WTC11 (cell line): ENCODE measurements at regions not wholly inside any gene's neighbourhood (a gene's known extent, or its start where the extent isn't known, plus 50 kb on each side); places are given as distances from the start of the nearest gene placed in this dataset.

Experiments used
- ATAC-seq: fragments of 200-7000 bp; cut with Tn5 transposase; 2 replicates; pipeline ENCODE4 v1.10.0; 2021; ENCODE audit warnings: mild to moderate bottlenecking, moderate library complexity
- CTCF ChIA-PET: fragments of 300-600 bp; sonication (Branson Sonifier 250); formaldehyde crosslinking; loops from one replicate; lab custom pipeline; 2021; ENCODE audit warnings: antibody characterized with exemption; lab: Charles Lee
- POLR2A ChIA-PET: fragments of 350-600 bp; sonication (Branson Sonifier 250); formaldehyde crosslinking; loops from one replicate; lab custom pipeline; 2021; ENCODE audit warnings: antibody characterized with exemption; lab: Charles Lee
- DNase-seq: peaks from one replicate; pipeline ENCODE4 v3.0.0; 2021; ENCODE audit warnings: low spot score
- H3K27ac Mint-ChIP-seq: 2 replicates; pipeline ENCODE4 v1.8.0; 2021; ENCODE audit warnings: mixed read lengths
- H3K27me3 Mint-ChIP-seq: 2 replicates; pipeline ENCODE4 v1.8.0; 2021; ENCODE audit warnings: low read depth, mild to moderate bottlenecking, moderate library complexity, mixed read lengths
- H3K36me3 Mint-ChIP-seq: 2 replicates; pipeline ENCODE4 v1.8.0; 2021; ENCODE audit warnings: mixed read lengths
- H3K4me1 Mint-ChIP-seq: 2 replicates; pipeline ENCODE4 v1.8.0; 2022; ENCODE audit warnings: mixed read lengths
- H3K4me3 Mint-ChIP-seq: 2 replicates; pipeline ENCODE4 v1.8.0; 2021; ENCODE audit warnings: mild to moderate bottlenecking, moderate library complexity, mixed read lengths
- H3K9me3 Mint-ChIP-seq: 2 replicates; pipeline ENCODE4 v1.8.0; 2021; ENCODE audit warnings: mixed read lengths
- AR ChIP-seq: fragments of 250-450 bp; sonication (Bioruptor Pico); IDR thresholded peaks from 2 replicates; pipeline ENCODE4 v1.9.0; 2021; ENCODE audit warnings: mild to moderate bottlenecking
- ATF1 ChIP-seq: sonication (generic); formaldehyde crosslinking; IDR thresholded peaks from 2 replicates; pipeline ENCODE4 v1.8.1; 2023; ENCODE audit warnings: mild to moderate bottlenecking, moderate library complexity, missing genetic modification reagents
- CREM ChIP-seq: sonication (generic); formaldehyde crosslinking; IDR thresholded peaks from 2 replicates; pipeline ENCODE4 v1.8.1; 2022; ENCODE audit warnings: mild to moderate bottlenecking, missing genetic modification reagents, moderate library complexity
- E2F5 ChIP-seq: sonication (generic); formaldehyde crosslinking; IDR thresholded peaks from 2 replicates; pipeline ENCODE4 v1.8.1; 2022; ENCODE audit warnings: mild to moderate bottlenecking, moderate library complexity, missing genetic modification reagents
- HMGXB4 ChIP-seq: sonication (generic); formaldehyde crosslinking; IDR thresholded peaks from 2 replicates; pipeline ENCODE4 v1.8.1; 2023; ENCODE audit warnings: mild to moderate bottlenecking, moderate library complexity, missing genetic modification reagents
- IRF2 ChIP-seq: sonication (generic); formaldehyde crosslinking; IDR thresholded peaks from 2 replicates; pipeline ENCODE4 v1.8.0; 2022; ENCODE audit warnings: low read depth, missing genetic modification reagents, borderline replicate concordance
- JAZF1 ChIP-seq: fragments of 250-450 bp; sonication (Bioruptor Pico); IDR thresholded peaks from 2 replicates; pipeline ENCODE4 v1.9.0; 2021; ENCODE audit warnings: moderate library complexity, mild to moderate bottlenecking, inconsistent platforms
- JUN ChIP-seq: sonication (generic); formaldehyde crosslinking; IDR thresholded peaks from 2 replicates; pipeline ENCODE4 v1.8.0; 2023; ENCODE audit warnings: mild to moderate bottlenecking, missing genetic modification reagents
- KAT7 ChIP-seq: sonication (generic); formaldehyde crosslinking; IDR thresholded peaks from 2 replicates; pipeline ENCODE4 v1.8.1; 2023; ENCODE audit warnings: missing genetic modification reagents, mild to moderate bottlenecking, borderline replicate concordance
- MYBL2 ChIP-seq: sonication (generic); formaldehyde crosslinking; IDR thresholded peaks from 2 replicates; pipeline ENCODE4 v1.8.1; 2023; ENCODE audit warnings: mild to moderate bottlenecking, moderate library complexity, missing genetic modification reagents
- NFATC4 ChIP-seq: fragments of 250-450 bp; sonication (Bioruptor Pico); IDR thresholded peaks from 2 replicates; pipeline ENCODE4 v1.9.0; 2021; ENCODE audit warnings: mild to moderate bottlenecking
- NR2C2 ChIP-seq: sonication (generic); formaldehyde crosslinking; IDR thresholded peaks from 2 replicates; pipeline ENCODE4 v1.8.0; 2022; ENCODE audit warnings: mild to moderate bottlenecking, missing genetic modification reagents
- NR3C1 ChIP-seq: sonication (generic); formaldehyde crosslinking; conservative IDR thresholded peaks from 2 replicates; pipeline ENCODE4 v1.8.1; 2023; ENCODE audit warnings: low read depth, mild to moderate bottlenecking, missing genetic modification reagents
- RORB ChIP-seq: fragments of 250-450 bp; sonication (Bioruptor Pico); IDR thresholded peaks from 2 replicates; pipeline ENCODE4 v1.9.0; 2021; ENCODE audit warnings: mild to moderate bottlenecking
- TEAD4 ChIP-seq: sonication (generic); formaldehyde crosslinking; IDR thresholded peaks from 2 replicates; pipeline ENCODE4 v1.8.0; 2022; ENCODE audit warnings: mild to moderate bottlenecking, missing genetic modification reagents
- ZNF121 ChIP-seq: sonication (generic); formaldehyde crosslinking; IDR thresholded peaks from 2 replicates; pipeline ENCODE4 v1.8.0; 2023; ENCODE audit warnings: missing genetic modification reagents
- ZNF232 ChIP-seq: sonication (generic); formaldehyde crosslinking; IDR thresholded peaks from 2 replicates; pipeline ENCODE4 v1.8.0; 2022; ENCODE audit warnings: mild to moderate bottlenecking, missing genetic modification reagents
- ZNF671 ChIP-seq: fragments of 250-450 bp; sonication (Bioruptor Pico); IDR thresholded peaks from 2 replicates; pipeline ENCODE4 v1.8.0; 2021; ENCODE audit warnings: mild to moderate bottlenecking
- TF ChIP-seq, protein P1 (sequence below): sonication (generic); formaldehyde crosslinking; IDR thresholded peaks from 2 replicates; pipeline ENCODE4 v1.8.1; 2022; ENCODE audit warnings: low read depth, mild to moderate bottlenecking, moderate library complexity, missing genetic modification reagents, borderline replicate concordance
- TF ChIP-seq, protein P2 (sequence below): sonication (generic); formaldehyde crosslinking; IDR thresholded peaks from 2 replicates; pipeline ENCODE4 v1.8.0; 2022; ENCODE audit warnings: mild to moderate bottlenecking, missing genetic modification reagents
- TF ChIP-seq, protein P3 (sequence below): fragments of 250-450 bp; sonication (Bioruptor Pico); IDR thresholded peaks from 2 replicates; pipeline ENCODE4 v1.8.0; 2021; ENCODE audit warnings: mild to moderate bottlenecking
- TF ChIP-seq, protein P4 (sequence below): sonication (generic); formaldehyde crosslinking; IDR thresholded peaks from 2 replicates; pipeline ENCODE4 v1.8.1; 2022; ENCODE audit warnings: missing genetic modification reagents, borderline replicate concordance

- no peak overlapping the region for H3K27ac Mint-ChIP-seq
- no peaks in the 10 kb centered on the region; the same call in 1 of the 2 replicates for H3K27me3 Mint-ChIP-seq
- TF ChIP-seq ATF1 (CRISPR knock-in tag) (no peak), JAZF1 (CRISPR knock-in tag) (no peak), NR2C2 (CRISPR knock-in tag) (no peak), KAT7 (no peak), NFATC4 (CRISPR knock-in tag) (no peak), AR (CRISPR knock-in tag) (no peak), ZNF671 (CRISPR knock-in tag) (no peak), IRF2 (no peak), E2F5 (no peak), MYBL2 (CRISPR knock-in tag) (no peak), RORB (CRISPR knock-in tag) (no peak)
- TF ChIP-seq, protein P1, sequence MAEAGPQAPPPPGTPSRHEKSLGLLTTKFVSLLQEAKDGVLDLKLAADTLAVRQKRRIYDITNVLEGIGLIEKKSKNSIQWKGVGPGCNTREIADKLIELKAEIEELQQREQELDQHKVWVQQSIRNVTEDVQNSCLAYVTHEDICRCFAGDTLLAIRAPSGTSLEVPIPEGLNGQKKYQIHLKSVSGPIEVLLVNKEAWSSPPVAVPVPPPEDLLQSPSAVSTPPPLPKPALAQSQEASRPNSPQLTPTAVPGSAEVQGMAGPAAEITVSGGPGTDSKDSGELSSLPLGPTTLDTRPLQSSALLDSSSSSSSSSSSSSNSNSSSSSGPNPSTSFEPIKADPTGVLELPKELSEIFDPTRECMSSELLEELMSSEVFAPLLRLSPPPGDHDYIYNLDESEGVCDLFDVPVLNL (CRISPR knock-in tag), result no peak
- TF ChIP-seq, protein P2, sequence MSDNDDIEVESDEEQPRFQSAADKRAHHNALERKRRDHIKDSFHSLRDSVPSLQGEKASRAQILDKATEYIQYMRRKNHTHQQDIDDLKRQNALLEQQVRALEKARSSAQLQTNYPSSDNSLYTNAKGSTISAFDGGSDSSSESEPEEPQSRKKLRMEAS (CRISPR knock-in tag), result no peak
- H3K4me3 Mint-ChIP-seq, result no peak overlapping the region
- H3K4me1 Mint-ChIP-seq, result peaks cover 36% of the 10 kb centered on the region
- DNase-seq (no peak), ATAC-seq (no peak)
- H3K36me3 Mint-ChIP-seq, result no peaks in the 10 kb centered on the region
- ChIA-PET POLR2A (no interaction called here), CTCF (interaction anchor here (0.8 to 4.1 kb wide), 16 partner anchors 15 to 414 kb away, joined by 3 to 34 read pairs (median 4); partner anchors contain the start of gene ALDH4A1)
- H3K9me3 Mint-ChIP-seq, result no peaks in the 10 kb centered on the region
These were observed 54.7 kb upstream of the IFFO2 start for GRCh38 chr1:19010995-19011844.

DNA sequence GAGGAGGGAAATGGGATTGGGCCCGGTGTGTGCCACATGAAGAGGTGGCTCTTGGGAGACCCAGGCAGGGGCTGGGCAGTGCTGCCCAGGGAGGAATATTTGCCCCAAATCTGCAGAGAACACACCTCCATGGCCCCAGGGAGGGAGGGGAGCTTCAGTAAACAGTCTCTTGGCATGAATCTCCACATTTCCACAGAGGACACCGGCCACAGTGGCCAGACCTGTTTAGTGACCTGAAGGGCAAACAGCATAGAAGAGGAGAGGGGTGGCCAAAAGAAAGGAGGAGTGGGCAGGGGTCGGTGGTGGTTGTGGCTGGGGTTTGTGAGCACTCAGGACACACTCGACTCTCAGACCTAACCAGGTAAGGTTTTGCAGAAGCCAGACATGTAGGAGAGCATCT lies 54.0 kb upstream of the IFFO2 start:
- CTCF ChIA-PET, result interaction anchor here (4.1 kb wide), 1 partner anchor 96 kb away, joined by 34 read pairs; no protein-coding TSS in a partner anchor
- TF ChIP-seq JAZF1 (CRISPR knock-in tag) (no peak), ZNF121 (CRISPR knock-in tag) (no peak), HMGXB4 (CRISPR knock-in tag) (no peak), MYBL2 (CRISPR knock-in tag) (no peak), ZNF232 (no peak), CREM (CRISPR knock-in tag) (no peak), NR3C1 (CRISPR knock-in tag) (no peak), TEAD4 (CRISPR knock-in tag) (no peak), AR (CRISPR knock-in tag) (no peak), JUN (CRISPR knock-in tag) (no peak)
- TF ChIP-seq, protein P3, sequence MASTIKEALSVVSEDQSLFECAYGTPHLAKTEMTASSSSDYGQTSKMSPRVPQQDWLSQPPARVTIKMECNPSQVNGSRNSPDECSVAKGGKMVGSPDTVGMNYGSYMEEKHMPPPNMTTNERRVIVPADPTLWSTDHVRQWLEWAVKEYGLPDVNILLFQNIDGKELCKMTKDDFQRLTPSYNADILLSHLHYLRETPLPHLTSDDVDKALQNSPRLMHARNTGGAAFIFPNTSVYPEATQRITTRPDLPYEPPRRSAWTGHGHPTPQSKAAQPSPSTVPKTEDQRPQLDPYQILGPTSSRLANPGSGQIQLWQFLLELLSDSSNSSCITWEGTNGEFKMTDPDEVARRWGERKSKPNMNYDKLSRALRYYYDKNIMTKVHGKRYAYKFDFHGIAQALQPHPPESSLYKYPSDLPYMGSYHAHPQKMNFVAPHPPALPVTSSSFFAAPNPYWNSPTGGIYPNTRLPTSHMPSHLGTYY (CRISPR knock-in tag), result no peak
- TF ChIP-seq, protein P4, sequence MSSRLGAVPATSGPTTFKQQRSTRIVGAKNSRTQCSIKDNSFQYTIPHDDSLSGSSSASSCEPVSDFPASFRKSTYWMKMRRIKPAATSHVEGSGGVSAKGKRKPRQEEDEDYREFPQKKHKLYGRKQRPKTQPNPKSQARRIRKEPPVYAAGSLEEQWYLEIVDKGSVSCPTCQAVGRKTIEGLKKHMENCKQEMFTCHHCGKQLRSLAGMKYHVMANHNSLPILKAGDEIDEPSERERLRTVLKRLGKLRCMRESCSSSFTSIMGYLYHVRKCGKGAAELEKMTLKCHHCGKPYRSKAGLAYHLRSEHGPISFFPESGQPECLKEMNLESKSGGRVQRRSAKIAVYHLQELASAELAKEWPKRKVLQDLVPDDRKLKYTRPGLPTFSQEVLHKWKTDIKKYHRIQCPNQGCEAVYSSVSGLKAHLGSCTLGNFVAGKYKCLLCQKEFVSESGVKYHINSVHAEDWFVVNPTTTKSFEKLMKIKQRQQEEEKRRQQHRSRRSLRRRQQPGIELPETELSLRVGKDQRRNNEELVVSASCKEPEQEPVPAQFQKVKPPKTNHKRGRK, result no peak

More for the DNA sequence above, 54.0 kb upstream of the IFFO2 start:
- no peaks in the 10 kb centered on the region for H3K9me3 Mint-ChIP-seq
- no peak overlapping the region for H3K4me3 Mint-ChIP-seq
- peak overlapping the region; percentile 57; the same call in 1 of the 2 replicates for H3K27ac Mint-ChIP-seq
- H3K27me3 Mint-ChIP-seq, result no peaks in the 10 kb centered on the region; the same call in 1 of the 2 replicates
- ATAC-seq, result no peak
- POLR2A ChIA-PET, result no interaction called here
- H3K4me1 Mint-ChIP-seq, result peaks cover 43% of the 10 kb centered on the region
- no peaks in the 10 kb centered on the region for H3K36me3 Mint-ChIP-seq
- no peak for DNase-seq
